Peyer's patch (tissue), 4 donors: ENCODE measurements at regions not wholly inside any gene's neighbourhood (a gene's known extent, or its start where the extent isn't known, plus 50 kb on each side); places are given as distances from the start of the nearest gene placed in this dataset.

Experiments
- CTCF ChIP-seq, 6 experiments: fragments of 450-650 bp in 4 of 6; fragments of 200-600 bp in 2 of 6; sonication (generic) in 1 of 6; IDR thresholded peaks; one replicate each; pipeline ENCODE4 v1.5.1; 2017 to 2019; ENCODE audit warnings: antibody characterized with exemption in 6 of 6, mild to moderate bottlenecking in 3 of 6, moderate library complexity in 1 of 6
- POLR2A ChIP-seq, 2 donors: fragments of 450-650 bp; IDR thresholded peaks; one replicate each; pipeline ENCODE4 v1.5.1; 2017; ENCODE audit warnings: antibody characterized with exemption in 2 of 2, mild to moderate bottlenecking in 2 of 2, moderate library complexity in 2 of 2

GRCh38 chr13:107742544-107742943, 472.8 kb downstream of the LIG4 start:
- no peak for TF ChIP-seq POLR2A (IDR thresholded peaks at IDR 0.05)
- no peak for TF ChIP-seq CTCF (IDR thresholded peaks at IDR 0.05)
